ENCODE measurements at regions not wholly inside any gene's neighbourhood (a gene's known extent, or its start where the extent isn't known, plus 50 kb on each side); places are given as distances from the start of the nearest gene placed in this dataset.

DNA sequence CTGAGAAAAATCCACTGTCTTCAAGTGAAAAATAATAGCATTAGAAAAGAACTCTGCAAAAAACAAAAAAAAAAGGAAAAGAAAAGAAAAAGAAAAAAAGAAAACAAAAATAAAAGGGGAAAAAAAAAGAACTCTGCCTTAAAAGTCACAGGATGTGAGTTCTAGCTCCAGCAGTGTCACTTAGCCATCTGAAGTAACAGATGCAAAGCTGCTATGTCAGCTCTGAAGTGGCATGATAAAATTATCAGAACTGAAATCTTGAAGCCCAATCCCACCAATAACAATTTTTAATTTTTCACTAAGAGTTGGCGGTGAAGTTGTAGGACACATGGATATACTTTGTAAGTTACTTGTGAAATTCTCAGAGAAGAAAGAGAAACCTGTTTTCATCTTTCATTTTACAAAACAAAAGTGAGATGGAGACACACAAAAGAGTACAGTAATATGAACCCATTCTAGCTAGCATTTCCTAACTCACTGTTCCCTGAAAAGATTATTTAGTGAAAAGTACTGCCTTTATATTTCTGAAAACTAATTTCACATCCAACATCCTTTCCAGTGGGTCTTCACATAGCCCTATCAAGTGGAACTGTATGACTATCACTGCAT, 103.5 kb downstream of the ELAPOR2 start:
- TF ChIP-seq POLR2A (IDR thresholded peaks at IDR 0.05) = no peak
- TF ChIP-seq, protein P1, sequence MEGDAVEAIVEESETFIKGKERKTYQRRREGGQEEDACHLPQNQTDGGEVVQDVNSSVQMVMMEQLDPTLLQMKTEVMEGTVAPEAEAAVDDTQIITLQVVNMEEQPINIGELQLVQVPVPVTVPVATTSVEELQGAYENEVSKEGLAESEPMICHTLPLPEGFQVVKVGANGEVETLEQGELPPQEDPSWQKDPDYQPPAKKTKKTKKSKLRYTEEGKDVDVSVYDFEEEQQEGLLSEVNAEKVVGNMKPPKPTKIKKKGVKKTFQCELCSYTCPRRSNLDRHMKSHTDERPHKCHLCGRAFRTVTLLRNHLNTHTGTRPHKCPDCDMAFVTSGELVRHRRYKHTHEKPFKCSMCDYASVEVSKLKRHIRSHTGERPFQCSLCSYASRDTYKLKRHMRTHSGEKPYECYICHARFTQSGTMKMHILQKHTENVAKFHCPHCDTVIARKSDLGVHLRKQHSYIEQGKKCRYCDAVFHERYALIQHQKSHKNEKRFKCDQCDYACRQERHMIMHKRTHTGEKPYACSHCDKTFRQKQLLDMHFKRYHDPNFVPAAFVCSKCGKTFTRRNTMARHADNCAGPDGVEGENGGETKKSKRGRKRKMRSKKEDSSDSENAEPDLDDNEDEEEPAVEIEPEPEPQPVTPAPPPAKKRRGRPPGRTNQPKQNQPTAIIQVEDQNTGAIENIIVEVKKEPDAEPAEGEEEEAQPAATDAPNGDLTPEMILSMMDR (IDR thresholded peaks at IDR 0.05) = no peak
